ENCODE measurements at regions not wholly inside any gene's neighbourhood (a gene's known extent, or its start where the extent isn't known, plus 50 kb on each side); places are given as distances from the start of the nearest gene placed in this dataset.
A peak's percentile ranks its signal among the peaks of the same experiment; 100 is the strongest.

- DNase-seq (ENCODE audit: low spot score) = no peak
Observed at GRCh38 chr12:67750513-67751183, 102.1 kb downstream of the DYRK2 start.

GRCh38 chr12:67751381-67751928 is 102.9 kb downstream of the DYRK2 start:
- DNase-seq (ENCODE audit: low spot score) = no peak
- TF ChIP-seq CTCF (IDR thresholded peaks at IDR 0.05; ENCODE audit: extremely low read depth, missing control alignments) = no peak

More at GRCh38 chr12:67750513-67751183, 102.1 kb downstream of the DYRK2 start:
- TF ChIP-seq CTCF (IDR thresholded peaks at IDR 0.05; ENCODE audit: extremely low read depth, missing control alignments) = no peak

GRCh38 chr12:67752226-67752732 is 103.7 kb downstream of the DYRK2 start:
- no peak for DNase-seq (ENCODE audit: low spot score)
- no peak for TF ChIP-seq CTCF (IDR thresholded peaks at IDR 0.05; ENCODE audit: extremely low read depth, missing control alignments)

GRCh38 chr12:67754933-67755697 is 106.6 kb downstream of the DYRK2 start:
- TF ChIP-seq CTCF (IDR thresholded peaks at IDR 0.05; ENCODE audit: extremely low read depth, missing control alignments) = no peak
- no peak for DNase-seq (ENCODE audit: low spot score)

GRCh38 chr12:67757651-67758050 is 109.1 kb downstream of the DYRK2 start:
- no peak for DNase-seq (ENCODE audit: low spot score)
- TF ChIP-seq CTCF (IDR thresholded peaks at IDR 0.05; ENCODE audit: extremely low read depth, missing control alignments) = no peak

GRCh38 chr12:67758119-67758518 is 109.6 kb downstream of the DYRK2 start:
- DNase-seq (ENCODE audit: low spot score) = peak; percentile 45

More at GRCh38 chr12:67758119-67758518, 109.6 kb downstream of the DYRK2 start:
- TF ChIP-seq CTCF (IDR thresholded peaks at IDR 0.05; ENCODE audit: extremely low read depth, missing control alignments) = no peak
